B cell (primary cell): ENCODE measurements at regions not wholly inside any gene's neighbourhood (a gene's known extent, or its start where the extent isn't known, plus 50 kb on each side); places are given as distances from the start of the nearest gene placed in this dataset.

Source experiments
- ATAC-seq: fragments of 200-7000 bp; cut with Tn5 transposase; one replicate; pipeline ENCODE4 v1.10.0; 2021; ENCODE audit warnings: low read depth, mild to moderate bottlenecking, moderate number of reproducible peaks, moderate library complexity
- CTCF ChIA-PET: fragments of 350-600 bp; sonication (Branson Sonifier 250); formaldehyde crosslinking; loops from one replicate; lab custom pipeline; 2021; ENCODE audit warnings: antibody characterized with exemption, inconsistent platforms; lab: Charles Lee
- POLR2A ChIA-PET: fragments of 350-600 bp; sonication (Branson Sonifier 250); formaldehyde crosslinking; loops from one replicate; lab custom pipeline; 2021; ENCODE audit warnings: antibody characterized with exemption; lab: Charles Lee
- DNase-seq: peaks from one replicate; pipeline ENCODE4 v3.0.0; 2013
- H2AFZ ChIP-seq: 2 replicates; pipeline ENCODE4 v1.6.1; 2012; ENCODE audit warnings: mild to moderate bottlenecking, low read depth, low read length; ENCODE audit not compliant: insufficient read depth, poor library complexity, severe bottlenecking
- H3K27ac ChIP-seq, 2 donors: 1 replicate in 1 of 2; 2 replicates in 1 of 2; pipeline ENCODE4 v1.5.1; 2012 to 2013; ENCODE audit warnings: low read length in 2 of 2, mild to moderate bottlenecking in 2 of 2, moderate library complexity in 1 of 2
- H3K27me3 ChIP-seq, 4 experiments: fragments of 200-600 bp in 1 of 4; sonication (generic) in 1 of 4; replicated peaks in 1 of 4; 1 replicate in 2 of 4; 2 replicates in 2 of 4; pipeline versions ENCODE4 v1.6.1 to v1.7.0; 2013 to 2016; ENCODE audit warnings: low read length in 3 of 4, mild to moderate bottlenecking in 2 of 4, mixed read lengths in 1 of 4, moderate library complexity in 1 of 4; ENCODE audit not compliant: insufficient read depth in 4 of 4, control insufficient read depth in 3 of 4; ENCODE audit errors: control extremely low read depth in 1 of 4
- H3K36me3 ChIP-seq, 2 experiments: replicated peaks in 1 of 2; 1 replicate in 1 of 2; 2 replicates in 1 of 2; pipeline versions ENCODE4 v1.6.1 to v1.7.1; 2013; ENCODE audit warnings: low read length in 1 of 2; ENCODE audit not compliant: insufficient read depth in 2 of 2, control insufficient read depth in 1 of 2; ENCODE audit errors: control extremely low read depth in 1 of 2, extremely low read depth in 1 of 2
- H3K4me1 ChIP-seq, 2 donors: fragments of 200-600 bp in 1 of 2; sonication (generic) in 1 of 2; 1 replicate in 1 of 2; 2 replicates in 1 of 2; pipeline versions ENCODE4 v1.5.1 to v1.6.1; 2013 to 2017; ENCODE audit warnings: low read length in 2 of 2; ENCODE audit not compliant: control insufficient read depth in 2 of 2, insufficient read depth in 2 of 2
- H3K4me2 ChIP-seq: replicated peaks from 2 replicates; pipeline ENCODE3; 2012; ENCODE audit warnings: mild to moderate bottlenecking, low read depth, low read length; ENCODE audit not compliant: poor library complexity, severe bottlenecking
- H3K4me3 ChIP-seq, 5 experiments: fragments of 200-600 bp in 1 of 5; sonication (generic) in 1 of 5; 1 replicate in 3 of 5; 2 replicates in 2 of 5; pipeline versions ENCODE4 v1.5.1 to v1.7.0; 2011 to 2016; ENCODE audit warnings: low read length in 4 of 5, mild to moderate bottlenecking in 4 of 5, low read depth in 2 of 5, control low read depth in 1 of 5, moderate library complexity in 1 of 5; ENCODE audit not compliant: insufficient read depth in 1 of 5; ENCODE audit errors: control extremely low read depth in 1 of 5, extremely low read depth in 1 of 5
- H3K79me2 ChIP-seq: fragments of 200-600 bp; sonication (generic); one replicate; pipeline ENCODE4 v1.6.0; 2016; ENCODE audit warnings: low read length; ENCODE audit not compliant: control insufficient read depth, insufficient read depth
- H3K9ac ChIP-seq: fragments of 200-600 bp; sonication (generic); 2 replicates; pipeline ENCODE4 v1.6.1; 2017; ENCODE audit warnings: mild to moderate bottlenecking, low read length, moderate library complexity
- H3K9me3 ChIP-seq, 3 donors: one replicate each; pipeline versions ENCODE4 v1.6.1 to v1.7.1; 2013; ENCODE audit warnings: low read length in 2 of 3; ENCODE audit not compliant: control insufficient read depth in 2 of 3, insufficient read depth in 1 of 3; ENCODE audit errors: control extremely low read depth in 1 of 3
- H4K20me1 ChIP-seq: 2 replicates; pipeline ENCODE4 v1.6.0; 2012; ENCODE audit warnings: mild to moderate bottlenecking, low read length; ENCODE audit not compliant: insufficient read depth, control insufficient read depth, poor library complexity, severe bottlenecking
- H3K27ac Mint-ChIP-seq: one replicate; pipeline ENCODE4 v1.8.0; 2021; ENCODE audit warnings: mixed read lengths
- H3K27me3 Mint-ChIP-seq: one replicate; pipeline ENCODE4 v1.8.0; 2021; ENCODE audit warnings: mixed read lengths
- H3K4me1 Mint-ChIP-seq: one replicate; pipeline ENCODE4 v1.8.0; 2021; ENCODE audit warnings: mixed read lengths
- H3K4me3 Mint-ChIP-seq: one replicate; pipeline ENCODE4 v1.8.0; 2021; ENCODE audit warnings: mixed read lengths
- H3K9me3 Mint-ChIP-seq: one replicate; pipeline ENCODE4 v1.8.0; 2022; ENCODE audit warnings: mixed read lengths; ENCODE audit not compliant: insufficient read depth
- CTCF ChIP-seq: fragments of 200-600 bp; IDR thresholded peaks from one replicate; pipeline ENCODE4 v1.8.0; 2022; ENCODE audit warnings: antibody characterized with exemption, mild to moderate bottlenecking
- EZH2 ChIP-seq: IDR thresholded peaks from 2 replicates; pipeline ENCODE4 v1.6.1; 2012; ENCODE audit warnings: borderline replicate concordance, low read depth, mild to moderate bottlenecking, moderate library complexity, low read length; ENCODE audit not compliant: insufficient read depth, poor library complexity, severe bottlenecking
- WGBS: methylation state at CpG from one replicate; pipeline ENCODE4 v1.1.5; 2013; ENCODE audit warnings: missing lambda C conversion rate; ENCODE audit not compliant: insufficient coverage; 5-methylcytosine and 5-hydroxymethylcytosine counted together
- intact Hi-C: fragments of 100-400 bp; cut with micrococcal nuclease; formaldehyde crosslinking; loops from one replicate; pipeline ENCODE4 v1.10.0; 2022

- 100% methylated on average over 1 of the region's 3 CpGs for WGBS
- intact Hi-C loops: no loop called here
- ATAC-seq (no peak), DNase-seq (no peak)
- H3K4me3 Mint-ChIP-seq: no peak overlapping the region
- ChIA-PET POLR2A (no interaction called here), CTCF (no interaction called here)
- Histone ChIP-seq H3K4me2 (no peak overlapping the region), H3K9me3 (peaks cover 0 to 4% (median 0%) of the 10 kb centered on the region in 3 donors), H2AFZ (no peak overlapping the region), H3K79me2 (no peaks in the 10 kb centered on the region), H3K36me3 (no peaks in the 10 kb centered on the region), H3K27ac (no peak overlapping the region), H3K4me3 (no peak overlapping the region), H3K4me1 (no peaks in the 10 kb centered on the region), H3K27me3 (no peaks in the 10 kb centered on the region), H3K9ac (no peak overlapping the region), H4K20me1 (no peaks in the 10 kb centered on the region)
- no peaks in the 10 kb centered on the region for H3K4me1 Mint-ChIP-seq
- no peaks in the 10 kb centered on the region for H3K9me3 Mint-ChIP-seq
- H3K27ac Mint-ChIP-seq: no peak overlapping the region
- H3K27me3 Mint-ChIP-seq: no peaks in the 10 kb centered on the region
- TF ChIP-seq EZH2 (no peak), CTCF (no peak)
Observed at GRCh38 chr11:115075356-115075755, 397.0 kb downstream of the NXPE2 start.

GRCh38 chr11:115077740-115078139 is 399.4 kb downstream of the NXPE2 start:
- WGBS: 67% methylated on average over 1 of the region's 2 CpGs
- Histone ChIP-seq H3K4me2 (no peak overlapping the region), H3K27me3 (no peaks in the 10 kb centered on the region), H3K36me3 (no peaks in the 10 kb centered on the region), H2AFZ (no peak overlapping the region), H3K9me3 (peaks cover 0 to 4% (median 0%) of the 10 kb centered on the region in 3 donors), H3K9ac (no peak overlapping the region), H3K79me2 (no peaks in the 10 kb centered on the region), H3K27ac (no peak overlapping the region), H3K4me3 (no peak overlapping the region), H3K4me1 (no peaks in the 10 kb centered on the region), H4K20me1 (no peaks in the 10 kb centered on the region)
- no peak overlapping the region for H3K27ac Mint-ChIP-seq
- no peaks in the 10 kb centered on the region for H3K9me3 Mint-ChIP-seq
- no peaks in the 10 kb centered on the region for H3K27me3 Mint-ChIP-seq
- ChIA-PET POLR2A (no interaction called here), CTCF (no interaction called here)
- no peak for ATAC-seq
- DNase-seq: no peak
- no peak overlapping the region for H3K4me3 Mint-ChIP-seq
- no peaks in the 10 kb centered on the region for H3K4me1 Mint-ChIP-seq
- intact Hi-C loops: no loop called here
- TF ChIP-seq EZH2 (no peak), CTCF (no peak)
